GM06990 (cell line): ENCODE measurements at regions not wholly inside any gene's neighbourhood (a gene's known extent, or its start where the extent isn't known, plus 50 kb on each side); places are given as distances from the start of the nearest gene placed in this dataset.

Experiments used
- DNase-seq: peaks from one replicate; pipeline ENCODE4 v3.0.0-alpha.2; 2011; ENCODE audit not compliant: insufficient read length; ENCODE audit errors: extremely low read depth
- H3K27me3 ChIP-seq: replicated peaks from 2 replicates; pipeline ENCODE4 v1.6.0; 2011; ENCODE audit warnings: low read length; ENCODE audit not compliant: control insufficient read depth, insufficient read depth
- H3K36me3 ChIP-seq: 2 replicates; pipeline ENCODE4 v1.5.1; 2011; ENCODE audit warnings: low read length; ENCODE audit not compliant: control insufficient read depth, insufficient read depth
- H3K4me3 ChIP-seq: replicated peaks from 2 replicates; pipeline ENCODE4 v1.5.1; 2011; ENCODE audit warnings: low read depth, mild to moderate bottlenecking, control low read depth, low read length
- TF ChIP-seq, protein P1 (sequence below): IDR thresholded peaks from 2 replicates; pipeline ENCODE4 v1.5.1; 2011; ENCODE audit warnings: low read length, control low read depth, mild to moderate bottlenecking, inconsistent platforms; ENCODE audit not compliant: insufficient read depth, poor library complexity, severe bottlenecking

DNA sequence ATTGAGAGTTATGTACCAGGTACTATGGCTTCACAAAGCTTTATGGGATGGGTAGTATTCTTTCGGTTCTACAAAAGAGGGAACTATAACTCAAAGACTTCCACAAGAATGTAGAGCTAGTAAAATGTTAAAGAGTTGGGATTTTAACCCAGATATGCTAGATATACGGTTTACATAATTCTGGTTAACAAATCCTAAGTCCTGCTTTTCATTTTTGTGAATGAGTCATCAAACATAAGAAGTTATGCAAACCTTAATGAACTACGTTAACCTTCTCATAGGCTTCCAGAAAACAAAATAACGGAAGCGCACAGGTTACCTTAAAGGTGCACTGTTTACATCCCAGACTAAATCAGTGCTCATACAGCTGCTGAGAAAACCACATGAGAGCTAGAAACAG, 1049.3 kb downstream of the MCTP2 start:
- Histone ChIP-seq H3K4me3 (no peak overlapping the region), H3K36me3 (no peaks in the 10 kb centered on the region), H3K27me3 (no peaks in the 10 kb centered on the region)
- DNase-seq, result no peak
- TF ChIP-seq, protein P1, sequence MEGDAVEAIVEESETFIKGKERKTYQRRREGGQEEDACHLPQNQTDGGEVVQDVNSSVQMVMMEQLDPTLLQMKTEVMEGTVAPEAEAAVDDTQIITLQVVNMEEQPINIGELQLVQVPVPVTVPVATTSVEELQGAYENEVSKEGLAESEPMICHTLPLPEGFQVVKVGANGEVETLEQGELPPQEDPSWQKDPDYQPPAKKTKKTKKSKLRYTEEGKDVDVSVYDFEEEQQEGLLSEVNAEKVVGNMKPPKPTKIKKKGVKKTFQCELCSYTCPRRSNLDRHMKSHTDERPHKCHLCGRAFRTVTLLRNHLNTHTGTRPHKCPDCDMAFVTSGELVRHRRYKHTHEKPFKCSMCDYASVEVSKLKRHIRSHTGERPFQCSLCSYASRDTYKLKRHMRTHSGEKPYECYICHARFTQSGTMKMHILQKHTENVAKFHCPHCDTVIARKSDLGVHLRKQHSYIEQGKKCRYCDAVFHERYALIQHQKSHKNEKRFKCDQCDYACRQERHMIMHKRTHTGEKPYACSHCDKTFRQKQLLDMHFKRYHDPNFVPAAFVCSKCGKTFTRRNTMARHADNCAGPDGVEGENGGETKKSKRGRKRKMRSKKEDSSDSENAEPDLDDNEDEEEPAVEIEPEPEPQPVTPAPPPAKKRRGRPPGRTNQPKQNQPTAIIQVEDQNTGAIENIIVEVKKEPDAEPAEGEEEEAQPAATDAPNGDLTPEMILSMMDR, result no peak

DNA sequence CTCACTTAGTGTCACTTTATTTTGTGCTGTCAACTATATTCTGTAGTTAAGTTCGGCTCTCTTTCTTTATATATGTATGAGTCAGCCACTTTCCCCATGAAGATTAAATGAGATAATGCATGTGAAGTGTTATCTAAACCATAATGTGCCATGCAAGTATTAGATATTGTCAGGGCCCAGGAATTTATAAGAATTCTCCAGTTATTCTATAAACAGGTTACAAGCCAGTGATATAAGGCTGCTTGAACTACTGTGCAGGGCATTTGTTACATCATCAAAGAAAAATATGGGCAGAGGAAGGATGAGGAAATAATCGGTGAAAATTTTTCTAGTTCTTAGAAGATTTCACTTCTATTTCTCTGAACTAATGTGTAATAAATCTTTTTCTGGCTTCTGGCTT, 1049.0 kb upstream of the NR2F2 start:
- Histone ChIP-seq H3K4me3 (no peak overlapping the region), H3K27me3 (no peaks in the 10 kb centered on the region), H3K36me3 (no peaks in the 10 kb centered on the region)
- no peak for DNase-seq
- TF ChIP-seq, protein P1, result no peak

DNA sequence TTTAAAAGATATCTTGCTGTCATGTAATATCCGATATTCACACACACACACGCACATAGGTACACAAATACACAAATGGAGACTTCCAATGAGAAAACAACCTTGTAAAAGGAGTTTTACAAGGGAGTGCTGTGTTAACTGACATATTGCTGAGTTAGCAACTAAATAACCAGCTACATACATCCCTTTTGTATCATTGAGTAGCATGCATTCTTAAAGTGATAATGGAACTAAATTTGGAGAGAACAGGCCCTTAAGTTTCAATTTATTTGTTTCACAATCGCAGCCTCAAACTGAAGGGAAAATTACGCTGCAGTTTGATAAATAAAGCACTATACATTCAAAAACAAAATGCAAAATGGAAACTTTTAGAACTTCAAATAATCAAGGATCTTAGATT, 1046.0 kb upstream of the NR2F2 start:
- no peak for DNase-seq
- TF ChIP-seq, protein P1, result no peak
- no peak overlapping the region for H3K4me3 ChIP-seq
- no peaks in the 10 kb centered on the region for H3K36me3 ChIP-seq
- H3K27me3 ChIP-seq, result no peaks in the 10 kb centered on the region

DNA sequence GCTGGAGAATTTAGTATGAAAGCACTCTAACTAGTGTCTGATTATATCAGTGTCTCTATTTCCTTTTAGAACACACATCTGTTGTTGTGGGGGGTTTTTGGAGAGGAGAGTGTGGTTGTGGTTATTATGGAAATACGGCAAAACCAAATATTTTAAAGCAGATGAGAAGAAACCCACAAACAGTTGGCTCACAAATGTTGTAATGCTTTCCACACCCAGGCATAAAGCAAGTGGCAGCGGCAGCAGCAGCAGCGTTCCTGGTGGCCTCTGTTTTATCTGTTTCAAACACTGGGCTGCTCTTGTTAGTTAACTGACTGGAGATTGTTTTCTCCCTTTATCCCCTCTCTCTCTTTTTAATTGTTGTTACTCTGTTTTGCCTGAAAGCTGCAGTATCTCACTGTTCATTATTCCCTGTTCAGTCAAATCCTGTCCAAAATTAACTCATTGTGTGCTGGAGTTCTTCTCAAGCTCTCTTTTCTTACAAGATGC, 1045.5 kb upstream of the NR2F2 start:
- Histone ChIP-seq H3K4me3 (no peak overlapping the region), H3K27me3 (no peaks in the 10 kb centered on the region), H3K36me3 (no peaks in the 10 kb centered on the region)
- TF ChIP-seq, protein P1, result no peak
- peak; percentile 24 for DNase-seq

DNA sequence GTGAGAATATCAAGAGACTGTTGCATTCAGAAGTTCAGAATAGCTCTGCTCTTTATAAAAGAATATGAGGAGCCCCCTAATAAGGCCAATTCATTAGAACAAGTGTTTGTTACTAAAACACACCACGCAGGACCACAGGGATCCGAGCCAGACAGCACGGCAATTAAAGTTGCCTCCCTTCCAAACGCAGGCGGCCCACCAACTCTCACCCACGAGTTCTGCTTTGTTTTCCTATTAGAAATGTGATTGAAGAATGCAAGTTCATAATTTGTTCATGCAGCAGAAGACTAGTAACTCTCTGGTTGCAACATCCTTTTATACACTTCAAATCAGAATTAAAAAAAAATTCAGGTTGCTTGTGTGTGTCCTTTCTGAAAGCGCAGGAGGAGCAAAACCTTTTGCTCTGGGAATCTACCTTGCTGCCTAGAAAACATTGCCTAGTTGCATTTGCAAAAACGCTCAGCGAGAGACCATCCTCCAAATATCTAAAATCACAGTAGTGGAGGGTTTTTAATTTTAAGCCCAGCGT, 1044.1 kb upstream of the NR2F2 start:
- H3K36me3 ChIP-seq, result no peaks in the 10 kb centered on the region
- H3K4me3 ChIP-seq, result no peak overlapping the region

More for the DNA sequence above, 1044.1 kb upstream of the NR2F2 start:
- TF ChIP-seq, protein P1, result no peak
- no peak for DNase-seq
- H3K27me3 ChIP-seq, result no peaks in the 10 kb centered on the region
